SW480 (cell line): ENCODE measurements at regions not wholly inside any gene's neighbourhood (a gene's known extent, or its start where the extent isn't known, plus 50 kb on each side); places are given as distances from the start of the nearest gene placed in this dataset.

Experiments
- DNase-seq: peaks from one replicate; pipeline ENCODE4 v3.0.0-alpha.2; 2016; ENCODE audit warnings: low spot score

DNA sequence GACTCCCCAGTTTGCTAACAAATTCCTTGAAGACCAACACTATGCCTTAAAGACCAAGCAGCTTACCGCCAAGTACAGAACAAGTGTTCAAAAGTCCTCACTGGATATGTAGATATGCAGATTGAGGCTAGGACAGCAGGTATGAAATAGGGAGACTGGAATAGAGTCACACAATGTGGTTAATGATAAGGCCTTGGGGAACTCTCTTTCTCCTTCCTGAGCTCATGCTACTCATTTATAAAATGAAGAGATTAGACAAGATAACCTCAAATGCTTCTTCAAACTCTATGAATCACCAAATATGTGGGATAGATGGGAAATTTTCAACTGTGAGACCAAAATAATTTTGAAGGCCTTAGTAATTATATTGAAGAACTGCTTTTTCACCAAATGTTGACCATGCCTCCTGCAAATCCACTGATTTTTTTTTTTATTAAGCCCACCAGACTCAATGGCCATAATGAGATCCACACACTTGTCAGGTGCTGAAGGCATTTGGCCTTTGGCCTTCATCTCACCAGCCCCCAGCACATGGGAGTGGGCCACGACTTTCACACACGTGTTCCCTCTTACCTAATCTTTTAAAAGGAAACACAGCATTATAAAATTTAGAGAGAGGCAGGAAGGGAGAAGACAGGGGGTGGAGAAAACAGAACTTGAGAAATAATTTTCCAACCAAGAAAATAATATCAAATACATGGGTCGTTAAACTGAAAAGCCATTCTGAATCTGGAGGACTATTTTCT, 181.5 kb downstream of the EN1 start:
- no peak for DNase-seq

DNA sequence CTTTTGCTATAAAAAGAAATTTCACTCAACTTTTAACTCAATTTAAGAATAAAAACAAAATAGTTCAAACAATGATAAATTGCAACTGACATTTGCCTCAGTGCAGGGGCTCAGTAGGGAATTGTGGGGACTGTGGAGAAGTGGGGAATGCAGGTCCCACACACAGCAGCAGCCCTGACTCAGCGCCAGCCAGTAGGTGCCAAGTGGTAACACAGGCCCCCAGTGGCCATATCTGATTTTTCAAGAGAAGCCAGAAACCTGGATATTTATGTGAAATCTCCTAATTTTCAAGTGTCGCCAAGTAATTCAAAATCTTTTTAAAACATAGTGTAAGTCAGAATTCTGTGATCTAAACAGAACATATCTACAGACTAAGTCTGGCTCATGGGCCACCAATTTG, 186.3 kb downstream of the EN1 start:
- no peak for DNase-seq

DNA sequence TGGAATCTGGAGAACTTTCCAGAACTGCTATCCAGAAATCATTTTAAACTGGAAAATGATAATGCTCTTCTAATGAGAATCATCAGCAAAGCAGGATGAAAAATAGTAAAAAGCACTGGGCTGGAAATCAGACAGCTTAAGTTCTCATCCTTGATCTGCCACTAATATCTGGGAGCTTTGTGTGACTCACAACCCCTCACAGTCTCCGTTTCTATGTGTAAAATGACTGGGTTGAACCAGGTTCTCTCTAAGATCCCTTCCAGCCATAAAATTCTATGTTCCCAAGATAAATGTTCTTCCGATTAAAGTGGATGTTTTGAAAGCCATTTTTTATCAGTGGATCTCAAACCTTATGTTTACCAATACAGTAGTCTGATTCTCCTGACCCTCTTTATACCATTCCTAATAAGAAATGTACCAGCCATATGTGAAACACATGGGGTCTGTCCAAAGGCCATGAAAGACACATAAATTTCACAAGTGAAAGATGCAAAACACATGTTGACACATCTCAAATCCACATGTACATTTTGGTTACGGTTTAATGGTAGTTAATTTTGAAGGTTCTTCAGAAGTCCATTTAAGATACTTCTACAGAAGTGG, 188.8 kb downstream of the EN1 start:
- no peak for DNase-seq

DNA sequence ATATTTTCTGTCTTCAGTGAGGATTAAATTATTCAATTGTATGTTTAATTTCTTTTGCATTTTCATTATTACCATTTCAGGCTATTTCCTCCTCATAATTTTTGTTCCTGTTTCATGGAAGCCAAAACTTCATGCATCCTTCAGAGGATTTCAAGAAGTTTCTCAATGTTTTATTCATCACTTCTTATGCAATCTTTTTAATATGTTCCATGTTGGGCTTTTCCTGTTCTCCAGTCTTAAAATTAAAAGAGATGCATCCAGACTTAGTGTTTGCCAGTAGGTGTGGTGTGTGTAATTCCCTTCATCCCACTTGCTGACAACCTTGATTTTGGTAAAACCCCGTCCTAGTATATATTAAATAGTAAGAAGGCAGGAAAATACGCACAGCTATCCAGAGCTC, 190.0 kb downstream of the EN1 start:
- no peak for DNase-seq

DNA sequence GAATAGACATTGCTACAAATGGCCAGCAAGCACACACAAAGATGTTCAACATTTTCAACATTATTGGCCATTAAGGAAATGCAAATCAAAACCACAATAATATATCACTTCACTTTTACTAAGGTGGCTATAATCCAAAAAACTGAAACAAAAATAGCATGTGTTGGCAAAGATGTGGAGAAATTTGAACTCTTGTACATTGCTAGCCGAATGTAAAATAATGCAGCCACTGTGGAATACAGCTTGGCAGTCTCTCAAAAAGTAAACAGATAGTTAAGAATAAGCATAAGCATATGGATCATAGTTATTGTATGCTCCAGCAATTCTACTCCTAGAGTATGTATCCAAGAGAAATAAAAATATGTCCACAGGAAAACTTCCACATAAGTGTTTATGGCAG, 192.5 kb downstream of the EN1 start:
- no peak for DNase-seq

DNA sequence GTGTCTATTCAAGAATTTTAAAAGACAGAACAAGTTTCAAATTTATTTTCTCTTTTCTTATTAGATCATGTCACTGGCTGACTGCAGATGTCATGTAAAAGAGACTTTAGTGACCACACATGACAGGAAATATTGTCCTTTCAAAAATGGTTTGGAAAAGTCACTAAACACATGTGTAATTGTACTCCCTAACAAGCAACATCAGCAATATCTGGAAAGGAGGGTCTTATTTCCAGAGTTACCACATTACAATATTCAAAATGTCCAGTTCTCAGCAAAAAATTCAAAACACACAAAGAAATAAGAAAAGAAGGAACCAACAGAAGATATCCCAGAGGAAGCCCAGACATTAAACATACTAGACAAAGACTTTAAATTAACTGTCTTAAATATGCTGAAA, 197.1 kb downstream of the EN1 start:
- no peak for DNase-seq

DNA sequence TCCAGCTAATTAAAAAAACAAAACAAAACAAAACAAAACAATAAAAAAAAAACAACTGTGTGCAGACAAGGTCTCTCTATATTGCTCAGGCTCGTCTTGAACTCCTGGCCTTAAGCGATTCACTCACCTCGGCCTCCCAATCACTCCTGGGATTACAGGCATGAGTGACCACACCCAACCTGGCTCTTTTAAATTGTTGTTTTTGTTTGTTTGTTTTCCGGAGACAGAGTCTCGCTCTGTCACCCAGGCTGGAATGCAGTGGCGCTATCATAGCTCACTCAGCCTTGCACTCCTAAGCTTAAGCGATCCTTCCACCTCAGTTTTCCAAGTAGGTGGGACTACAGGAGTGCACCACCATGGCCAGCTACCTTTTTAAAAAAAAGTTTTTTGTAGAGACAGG, 201.6 kb downstream of the EN1 start:
- no peak for DNase-seq

DNA sequence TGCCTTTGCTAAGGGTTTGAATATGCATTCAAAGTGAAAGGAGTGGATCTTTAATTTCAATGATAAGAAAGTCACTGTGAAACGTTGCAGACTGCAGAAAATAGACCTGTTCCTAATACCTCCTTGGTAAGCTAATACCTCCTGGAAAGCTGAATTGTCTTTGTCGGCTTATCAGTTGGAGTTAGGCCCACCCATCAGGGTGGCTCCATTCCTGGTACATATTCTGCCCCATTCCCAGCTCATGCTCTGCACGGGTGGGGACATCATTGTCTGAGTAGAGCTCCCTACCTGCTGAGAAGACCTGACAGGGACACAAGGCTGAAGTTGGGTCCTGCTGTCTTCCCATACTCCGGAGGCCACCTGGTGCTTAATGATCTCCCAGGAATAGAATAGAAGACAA, 203.3 kb downstream of the EN1 start:
- DNase-seq = no peak

DNA sequence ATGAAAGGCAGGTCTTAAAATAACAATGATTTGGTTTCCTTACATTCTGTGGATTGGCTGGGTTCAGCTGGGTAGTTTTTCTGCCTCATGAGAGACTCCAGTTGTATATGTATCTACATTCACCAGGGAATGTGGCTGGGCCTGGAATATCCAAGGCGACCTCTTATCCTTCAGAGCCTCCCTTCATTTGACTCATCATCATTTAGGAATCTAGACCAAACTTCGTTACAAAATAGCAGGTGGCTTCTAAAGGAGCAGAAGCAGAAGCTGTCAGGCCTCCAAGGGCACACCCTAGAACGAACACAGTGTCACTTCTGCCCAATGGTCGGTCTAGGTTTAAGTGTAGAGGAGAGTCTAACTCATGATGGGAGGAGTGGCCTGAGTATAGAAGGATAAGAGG, 204.2 kb downstream of the EN1 start:
- no peak for DNase-seq

DNA sequence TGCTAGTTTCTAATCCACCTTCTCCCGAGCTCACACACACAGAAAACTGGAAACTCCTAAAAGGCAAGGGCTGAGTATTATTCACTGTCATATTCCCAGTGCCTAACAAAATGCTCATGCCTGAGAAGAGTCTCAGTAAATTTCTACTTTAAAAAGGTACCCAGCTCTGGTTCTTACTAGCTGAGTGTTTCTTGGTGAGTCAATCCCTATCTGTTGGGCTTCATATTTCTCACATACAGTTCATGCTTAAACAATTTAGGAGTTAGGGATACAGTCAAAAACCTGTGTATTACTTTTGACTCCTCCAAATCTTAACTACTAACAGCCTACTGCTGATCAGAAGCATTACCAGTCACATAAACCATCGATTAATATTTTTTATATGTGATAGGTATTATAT, 204.9 kb downstream of the EN1 start:
- no peak for DNase-seq

DNA sequence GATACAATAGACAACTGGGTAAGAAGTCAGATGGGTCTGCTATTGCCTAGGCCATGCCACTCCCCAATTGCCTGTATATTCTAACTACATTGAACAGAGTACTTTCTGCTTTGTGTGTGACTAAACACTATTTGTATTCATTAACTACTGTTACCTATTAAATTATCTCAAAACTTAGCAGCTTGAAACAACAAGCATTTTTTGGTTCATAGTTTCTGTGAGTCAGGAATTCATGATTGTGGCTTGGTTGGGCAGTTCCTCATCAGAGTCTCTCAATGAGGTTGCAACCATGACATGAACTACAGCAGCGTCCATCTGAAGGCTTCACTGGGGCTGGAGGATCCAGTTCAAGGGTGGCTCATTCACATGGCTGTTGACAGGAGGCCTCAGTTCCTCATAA, 205.7 kb downstream of the EN1 start:
- no peak for DNase-seq

DNA sequence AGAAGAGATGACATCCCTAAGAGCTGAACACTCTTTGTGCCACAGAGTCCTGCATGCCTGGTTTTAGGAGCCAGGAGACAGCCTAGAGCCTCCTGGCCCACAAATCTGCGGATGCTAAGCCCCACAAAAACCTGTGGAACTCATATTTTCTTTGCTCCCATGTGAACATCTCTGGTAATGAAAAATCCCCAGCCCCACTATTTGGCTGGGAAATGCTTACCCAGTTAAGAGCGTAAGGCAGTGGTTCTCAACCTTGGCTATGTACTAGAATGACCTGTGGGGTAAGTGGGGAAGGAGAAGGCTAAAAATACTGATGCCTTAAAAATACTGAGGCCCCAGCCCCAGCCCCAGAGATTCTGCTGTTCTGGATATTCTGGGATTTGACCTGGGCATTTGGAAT, 208.1 kb downstream of the EN1 start:
- DNase-seq = no peak

DNA sequence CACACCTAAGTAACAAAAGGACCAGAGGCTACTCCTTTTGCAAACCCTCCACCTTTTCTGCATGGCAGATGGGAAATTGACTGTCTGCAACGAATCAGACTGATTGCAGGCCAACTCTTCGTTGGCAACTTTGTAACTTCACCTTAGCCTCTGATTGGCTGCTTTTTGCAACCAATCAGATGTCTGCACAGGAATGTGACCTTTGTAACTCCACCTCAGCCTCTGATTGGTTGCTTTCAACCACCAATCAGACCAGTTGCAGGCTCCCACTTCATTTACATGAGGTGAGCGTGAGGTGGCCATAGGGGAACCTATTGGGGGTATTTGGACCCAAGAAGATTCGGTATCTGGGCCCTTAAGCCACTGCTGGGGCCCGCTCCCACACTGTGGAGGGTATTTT, 209.0 kb downstream of the EN1 start:
- DNase-seq = no peak

DNA sequence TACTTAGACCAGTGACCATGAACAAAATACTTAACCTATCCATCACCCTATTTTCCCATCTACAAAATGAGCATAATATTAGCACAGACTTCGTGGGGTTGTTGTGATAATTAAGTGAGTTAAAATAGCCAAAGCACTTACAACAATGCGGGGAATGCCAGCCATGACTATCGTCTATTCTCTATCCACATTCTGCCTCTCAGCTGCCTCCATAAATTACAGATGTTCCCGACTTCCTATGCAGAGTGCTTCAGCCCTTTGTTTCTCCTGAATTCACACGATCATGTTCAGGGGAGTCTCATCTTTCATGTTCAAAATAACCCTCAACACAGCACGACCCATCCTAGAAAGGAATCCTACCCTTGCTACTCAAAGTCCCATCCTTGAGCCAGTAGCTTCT, 211.6 kb downstream of the EN1 start:
- no peak for DNase-seq

DNA sequence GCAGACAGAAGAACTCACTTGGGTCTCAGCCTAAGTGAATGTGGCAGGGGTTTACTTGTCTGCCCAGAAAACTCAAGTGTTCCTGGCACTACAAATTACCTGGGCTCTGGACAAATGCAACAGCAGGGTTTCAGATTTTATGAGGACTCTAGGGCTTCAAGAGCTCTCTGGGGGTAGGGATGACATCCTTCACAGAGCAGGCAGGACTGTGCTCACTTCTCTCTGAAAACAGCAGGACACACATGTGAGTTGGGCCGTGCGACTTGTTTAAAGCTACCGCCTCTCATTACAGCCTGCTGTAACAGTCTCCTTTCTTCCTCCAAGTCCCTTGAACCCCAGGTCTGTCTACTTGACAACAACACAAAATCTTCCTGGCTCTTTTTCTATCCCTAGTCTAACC, 212.6 kb downstream of the EN1 start:
- no peak for DNase-seq

DNA sequence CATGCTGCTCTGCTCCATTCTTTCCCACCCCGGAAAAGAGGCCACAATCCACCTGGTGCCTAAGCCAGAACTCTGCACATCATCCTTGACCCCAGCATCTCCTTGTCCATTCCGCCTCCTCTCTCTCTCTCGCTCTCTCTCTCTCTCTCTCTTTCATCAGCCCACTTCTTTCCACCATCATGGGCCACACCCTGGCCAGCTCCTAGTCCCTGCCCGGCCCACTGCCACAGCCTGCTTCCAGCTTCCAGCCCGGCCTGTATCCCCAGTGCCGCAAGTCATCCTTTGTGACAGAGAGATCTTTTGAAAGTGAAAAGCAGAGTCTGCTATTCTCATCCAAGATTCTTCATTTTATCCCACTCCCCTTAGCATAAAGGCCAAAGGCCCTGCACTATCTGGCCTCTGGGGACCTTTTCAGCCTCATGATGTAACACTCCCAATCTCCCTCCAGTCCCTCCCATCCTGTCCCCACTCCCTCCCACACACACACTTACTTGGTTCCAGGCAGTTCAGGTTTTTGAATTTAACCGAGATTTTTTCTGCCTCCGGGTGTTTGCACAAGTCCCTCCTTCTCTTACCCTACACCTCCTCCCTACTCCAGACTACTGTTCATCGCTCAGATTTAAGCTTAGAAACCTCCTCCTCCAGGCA, 214.0 kb downstream of the EN1 start:
- DNase-seq = no peak

DNA sequence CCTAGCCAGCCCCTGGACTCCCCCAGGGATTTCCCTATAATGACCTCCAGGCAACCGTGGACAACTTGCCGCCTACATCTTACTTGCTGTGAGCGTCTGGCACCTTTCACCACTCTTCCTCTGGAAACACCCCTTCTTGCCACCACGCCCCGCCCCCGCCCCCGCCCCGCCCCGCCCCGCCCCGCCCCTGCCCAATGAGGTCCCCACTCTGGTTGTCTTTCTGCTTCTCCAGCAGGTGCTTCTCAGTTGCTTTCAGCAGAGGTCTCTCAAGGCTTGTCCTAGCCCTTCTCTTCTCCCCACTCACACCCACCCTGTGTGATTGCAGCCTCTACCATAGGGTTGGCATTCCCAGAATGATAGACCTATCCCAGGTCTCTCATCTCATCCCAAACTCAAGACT, 214.5 kb downstream of the EN1 start:
- peak; percentile 46 for DNase-seq

DNA sequence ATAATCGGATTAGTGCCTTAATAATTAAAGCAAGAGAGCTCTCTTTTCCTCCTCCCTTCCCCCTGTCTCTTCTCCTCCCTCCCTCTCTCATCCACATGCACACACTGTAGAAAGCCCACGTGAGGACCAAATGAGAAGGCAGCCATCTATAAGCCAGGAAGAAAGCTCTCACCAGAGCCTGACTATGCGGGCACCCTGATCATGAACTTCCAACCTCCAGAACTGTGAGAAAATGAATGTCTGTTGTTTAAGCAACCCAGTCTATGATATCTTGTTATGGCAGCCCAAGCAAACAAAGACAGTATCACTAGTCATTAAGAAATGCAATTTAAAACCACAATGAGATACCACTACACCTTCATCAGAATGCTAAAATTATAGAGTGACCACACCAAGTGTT, 220.3 kb downstream of the EN1 start:
- no peak for DNase-seq

DNA sequence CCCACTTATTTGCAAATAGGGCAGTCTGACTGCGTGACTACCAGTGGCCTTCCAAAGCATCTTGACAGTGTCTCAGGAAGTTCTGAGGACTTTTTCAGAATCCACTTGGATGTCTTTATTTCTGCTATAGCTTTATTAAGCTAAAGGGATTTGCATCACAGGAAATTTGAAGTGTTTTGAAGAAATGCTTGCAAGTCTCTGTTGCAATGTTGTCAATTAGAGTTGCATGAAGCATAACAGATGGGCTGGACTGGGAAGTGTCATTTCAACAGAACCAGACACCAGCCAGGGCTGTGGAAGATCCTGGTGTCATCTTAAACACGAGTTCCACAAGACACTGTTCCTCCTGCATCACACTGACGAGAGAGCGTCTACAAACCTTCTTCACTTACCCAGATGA, 224.5 kb downstream of the EN1 start:
- no peak for DNase-seq

DNA sequence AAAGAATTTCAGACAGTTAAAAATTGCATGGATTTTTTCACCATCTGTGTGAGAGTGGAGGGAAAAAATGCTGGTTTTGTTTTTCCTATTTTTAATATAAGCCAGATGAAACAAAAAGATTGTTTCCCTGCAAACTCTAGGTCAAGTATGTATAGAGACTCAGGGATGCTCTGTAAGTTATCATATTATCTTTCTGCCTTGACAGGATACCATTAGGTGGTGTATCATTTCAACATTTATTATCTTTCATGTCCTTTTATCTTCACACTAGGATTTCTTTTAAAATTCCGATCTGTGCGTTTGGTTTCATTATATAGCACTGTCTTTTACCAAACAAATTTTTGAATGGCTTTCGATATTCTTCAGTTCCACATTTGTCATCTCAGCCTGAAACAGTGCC, 225.3 kb downstream of the EN1 start:
- no peak for DNase-seq

DNA sequence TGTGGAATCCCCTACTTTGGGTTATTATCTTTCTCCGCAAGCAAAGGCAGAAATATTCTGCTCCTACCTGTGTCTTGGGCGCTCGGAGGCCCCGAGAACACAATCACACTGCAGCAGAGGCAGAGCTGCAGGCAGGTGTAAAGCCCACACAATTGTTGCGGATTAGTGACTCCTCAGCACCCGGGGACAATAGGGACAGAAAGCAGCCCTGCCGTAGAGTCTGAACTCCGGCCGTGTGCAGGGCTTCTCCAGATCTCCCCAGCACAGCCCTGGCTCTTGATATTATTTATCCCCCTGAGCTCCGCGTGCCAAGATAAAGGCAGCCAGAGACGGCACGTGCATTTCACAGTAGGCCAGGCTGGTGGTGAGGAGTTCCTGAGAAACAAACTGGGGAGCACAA, 229.2 kb downstream of the EN1 start:
- DNase-seq = no peak

DNA sequence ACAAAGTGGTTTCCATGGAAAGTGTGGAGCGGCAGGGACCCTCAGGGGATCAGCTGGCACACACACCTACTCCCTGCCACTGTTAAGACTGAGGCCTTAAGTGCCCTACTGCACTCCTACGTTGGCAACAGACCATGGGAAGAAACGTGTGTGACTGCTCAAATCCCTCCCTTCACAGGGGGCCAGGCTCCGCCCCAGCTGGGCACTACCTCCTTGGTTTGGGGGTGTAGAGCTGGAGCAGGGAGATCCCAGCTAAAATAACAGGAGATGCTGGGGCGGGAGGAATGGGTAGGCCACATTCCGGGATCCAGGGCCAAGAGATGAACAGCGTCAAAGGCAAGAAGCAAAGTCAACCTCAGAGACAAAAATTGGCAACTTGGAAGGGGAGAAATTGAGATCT, 231.0 kb downstream of the EN1 start:
- DNase-seq = no peak

DNA sequence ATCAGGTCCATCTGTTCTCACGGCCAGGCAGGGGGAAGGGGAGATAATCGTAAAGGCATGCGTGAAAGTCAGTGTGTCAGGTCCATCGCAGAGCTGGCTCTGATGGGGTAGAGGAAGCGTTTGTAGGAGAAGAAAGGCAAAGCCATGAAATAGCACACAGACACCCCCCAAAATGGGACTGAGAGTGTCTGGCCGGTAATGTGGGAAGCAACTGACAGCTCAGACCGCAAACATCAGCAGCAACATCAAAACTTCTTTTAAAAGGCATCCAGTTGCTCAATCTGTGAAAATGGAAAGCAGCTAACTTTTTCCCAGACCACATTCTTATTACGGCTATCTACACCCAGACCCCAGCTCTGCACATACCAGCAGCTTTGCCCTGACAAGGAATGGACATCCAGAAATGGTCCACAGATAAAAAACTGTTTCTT, 232.6 kb downstream of the EN1 start:
- no peak for DNase-seq

DNA sequence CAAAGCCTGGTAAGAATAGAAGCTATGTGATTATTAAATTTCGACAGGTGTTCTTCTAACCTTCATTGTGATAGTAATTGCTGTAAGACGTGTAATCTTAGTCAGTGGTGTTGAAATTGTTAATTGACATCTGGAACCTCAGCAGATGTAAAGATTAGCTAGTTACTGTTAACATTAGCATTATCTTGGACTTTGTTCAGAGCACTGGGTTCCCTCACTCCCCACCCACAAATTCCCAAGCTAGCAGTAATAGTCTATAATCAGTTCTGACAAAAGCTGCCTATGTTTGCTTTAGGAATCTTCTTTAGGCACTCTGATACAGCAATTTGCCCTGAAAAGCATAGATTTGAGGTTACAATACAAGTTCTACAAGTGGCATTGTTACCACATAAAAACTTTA, 233.7 kb downstream of the EN1 start:
- DNase-seq = peak; percentile 6
